Nephron progenitor cell (in vitro differentiated cells): ENCODE measurements at regions not wholly inside any gene's neighbourhood (a gene's known extent, or its start where the extent isn't known, plus 50 kb on each side); places are given as distances from the start of the nearest gene placed in this dataset.
"Not testable (repeated sequence)": the region's sequence is repeated elsewhere in the genome, so short reads cannot be mapped to it uniquely, and the experiment has no call there.

Experiments used
- DNase-seq: peaks from one replicate; pipeline ENCODE4 v3.0.0; 2021
- H3K27ac Mint-ChIP-seq: 2 replicates; pipeline ENCODE4 v1.8.0; 2021; ENCODE audit warnings: mild to moderate bottlenecking, moderate library complexity, mixed read lengths
- H3K27me3 Mint-ChIP-seq: 2 replicates; pipeline ENCODE4 v1.8.0; 2021; ENCODE audit warnings: mild to moderate bottlenecking, low read depth, mixed read lengths; ENCODE audit not compliant: poor library complexity
- H3K36me3 Mint-ChIP-seq: 2 replicates; pipeline ENCODE4 v1.8.0; 2021; ENCODE audit warnings: low read depth, mixed read lengths
- H3K4me1 Mint-ChIP-seq: 2 replicates; pipeline ENCODE4 v1.8.0; 2021; ENCODE audit warnings: mixed read lengths
- H3K4me3 Mint-ChIP-seq: 2 replicates; pipeline ENCODE4 v1.8.0; 2021; ENCODE audit warnings: mild to moderate bottlenecking, moderate library complexity, mixed read lengths
- H3K9me3 Mint-ChIP-seq: 2 replicates; pipeline ENCODE4 v1.8.0; 2021; ENCODE audit warnings: mild to moderate bottlenecking, moderate library complexity, mixed read lengths
- TF ChIP-seq, protein P1 (sequence below): fragments of 200-600 bp; sonication (generic); IDR thresholded peaks from 2 replicates; pipeline ENCODE4 v1.5.0; 2021; ENCODE audit warnings: antibody characterized with exemption

- H3K36me3 Mint-ChIP-seq: no peaks in the 10 kb centered on the region
- peaks cover 7% of the 10 kb centered on the region for H3K4me1 Mint-ChIP-seq
- peaks cover 59% of the 10 kb centered on the region for H3K27me3 Mint-ChIP-seq
- no peak overlapping the region for H3K4me3 Mint-ChIP-seq
- no peaks in the 10 kb centered on the region for H3K9me3 Mint-ChIP-seq
- H3K27ac Mint-ChIP-seq: no peak overlapping the region
- TF ChIP-seq, protein P1, sequence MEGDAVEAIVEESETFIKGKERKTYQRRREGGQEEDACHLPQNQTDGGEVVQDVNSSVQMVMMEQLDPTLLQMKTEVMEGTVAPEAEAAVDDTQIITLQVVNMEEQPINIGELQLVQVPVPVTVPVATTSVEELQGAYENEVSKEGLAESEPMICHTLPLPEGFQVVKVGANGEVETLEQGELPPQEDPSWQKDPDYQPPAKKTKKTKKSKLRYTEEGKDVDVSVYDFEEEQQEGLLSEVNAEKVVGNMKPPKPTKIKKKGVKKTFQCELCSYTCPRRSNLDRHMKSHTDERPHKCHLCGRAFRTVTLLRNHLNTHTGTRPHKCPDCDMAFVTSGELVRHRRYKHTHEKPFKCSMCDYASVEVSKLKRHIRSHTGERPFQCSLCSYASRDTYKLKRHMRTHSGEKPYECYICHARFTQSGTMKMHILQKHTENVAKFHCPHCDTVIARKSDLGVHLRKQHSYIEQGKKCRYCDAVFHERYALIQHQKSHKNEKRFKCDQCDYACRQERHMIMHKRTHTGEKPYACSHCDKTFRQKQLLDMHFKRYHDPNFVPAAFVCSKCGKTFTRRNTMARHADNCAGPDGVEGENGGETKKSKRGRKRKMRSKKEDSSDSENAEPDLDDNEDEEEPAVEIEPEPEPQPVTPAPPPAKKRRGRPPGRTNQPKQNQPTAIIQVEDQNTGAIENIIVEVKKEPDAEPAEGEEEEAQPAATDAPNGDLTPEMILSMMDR: no peak
- DNase-seq: no peak
These were observed 384.4 kb upstream of the AUTS2 start for GRCh38 chr7:69213878-69214277.

DNA sequence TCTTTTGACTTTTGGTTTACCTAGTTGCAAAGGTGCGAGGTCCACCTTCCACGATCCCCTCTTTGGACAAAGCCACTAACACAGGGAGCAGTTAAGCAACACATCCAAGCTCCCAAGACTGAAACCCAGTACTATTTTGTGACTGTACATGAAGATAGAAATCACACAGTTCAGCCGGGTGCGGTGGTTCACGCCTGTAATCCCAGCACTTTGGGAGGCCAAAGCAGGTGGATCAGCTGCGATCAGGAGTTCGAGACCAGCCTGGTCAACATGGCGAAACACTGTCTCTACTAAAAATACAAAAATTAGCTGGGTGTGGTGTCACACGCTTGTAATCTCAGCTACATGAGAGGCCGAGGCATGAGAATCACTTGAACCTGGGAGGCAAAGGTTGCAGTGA is 382.8 kb upstream of the AUTS2 start:
- H3K4me3 Mint-ChIP-seq, DNase-seq, H3K4me1 Mint-ChIP-seq, H3K36me3 Mint-ChIP-seq, H3K9me3 Mint-ChIP-seq, H3K27ac Mint-ChIP-seq: not testable (repeated sequence)
- H3K27me3 Mint-ChIP-seq: peaks cover 63% of the 10 kb centered on the region

GRCh38 chr7:69217516-69218350 is 380.5 kb upstream of the AUTS2 start:
- peaks cover 7% of the 10 kb centered on the region for H3K4me1 Mint-ChIP-seq
- no peak for DNase-seq
- peaks cover 67% of the 10 kb centered on the region for H3K27me3 Mint-ChIP-seq
- H3K9me3 Mint-ChIP-seq: no peaks in the 10 kb centered on the region
- no peaks in the 10 kb centered on the region for H3K36me3 Mint-ChIP-seq
- no peak overlapping the region for H3K4me3 Mint-ChIP-seq
- no peak overlapping the region for H3K27ac Mint-ChIP-seq
- TF ChIP-seq, protein P1: no peak

GRCh38 chr7:69218576-69218975 is 379.7 kb upstream of the AUTS2 start:
- peaks cover 68% of the 10 kb centered on the region for H3K27me3 Mint-ChIP-seq
- TF ChIP-seq, protein P1: no peak
- no peaks in the 10 kb centered on the region for H3K36me3 Mint-ChIP-seq
- peaks cover 7% of the 10 kb centered on the region for H3K4me1 Mint-ChIP-seq
- no peak overlapping the region for H3K27ac Mint-ChIP-seq
- DNase-seq: no peak
- H3K9me3 Mint-ChIP-seq: no peaks in the 10 kb centered on the region
- H3K4me3 Mint-ChIP-seq: no peak overlapping the region

- no peak overlapping the region for H3K4me3 Mint-ChIP-seq
- no peak overlapping the region for H3K27ac Mint-ChIP-seq
- peaks cover 69% of the 10 kb centered on the region for H3K27me3 Mint-ChIP-seq
- no peaks in the 10 kb centered on the region for H3K36me3 Mint-ChIP-seq
- H3K4me1 Mint-ChIP-seq: peaks cover 13% of the 10 kb centered on the region
- H3K9me3 Mint-ChIP-seq: no peaks in the 10 kb centered on the region
- TF ChIP-seq, protein P1: no peak
- DNase-seq: no peak
These were observed 378.9 kb upstream of the AUTS2 start for GRCh38 chr7:69219381-69219780.

DNA sequence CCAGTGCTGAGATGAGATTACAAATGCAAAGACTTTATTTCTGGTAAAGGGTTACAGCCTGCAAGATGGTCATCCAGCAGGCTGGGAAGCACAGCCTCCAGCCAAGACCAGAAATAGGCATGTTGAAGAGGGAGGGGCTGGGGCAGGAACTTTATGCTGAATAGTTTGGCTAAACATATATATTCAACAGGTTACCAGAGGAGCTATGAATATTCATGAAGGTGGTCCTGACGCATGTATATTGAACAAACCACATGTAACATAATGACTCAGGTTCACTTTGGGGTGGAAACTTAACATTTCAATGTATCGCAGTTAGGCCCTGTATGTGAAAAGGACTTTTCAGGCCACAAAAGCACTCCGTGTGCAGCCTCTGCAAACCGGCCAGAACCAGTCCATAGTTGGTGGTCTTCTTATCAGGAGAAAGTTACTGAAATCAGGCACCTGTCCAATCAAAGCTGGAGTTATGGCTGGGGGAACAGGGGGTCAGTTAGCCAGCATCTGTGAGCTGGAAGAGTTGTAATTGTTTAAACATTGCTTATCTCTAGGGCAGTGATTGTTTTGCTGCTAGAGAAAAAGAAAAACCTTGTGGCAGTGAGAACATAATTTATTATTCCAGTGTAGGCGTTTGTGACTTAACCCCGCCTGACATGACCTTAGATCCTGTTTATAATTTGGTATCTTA is 372.9 kb upstream of the AUTS2 start:
- Mint-ChIP-seq H3K27ac (no peak overlapping the region), H3K4me1 (peaks cover 9% of the 10 kb centered on the region), H3K9me3 (no peaks in the 10 kb centered on the region), H3K4me3 (no peak overlapping the region), H3K36me3 (no peaks in the 10 kb centered on the region), H3K27me3 (peaks cover 74% of the 10 kb centered on the region)
- TF ChIP-seq, protein P1: no peak
- DNase-seq: no peak
